Gastrocnemius medialis (tissue), 4 donors: ENCODE measurements at regions not wholly inside any gene's neighbourhood (a gene's known extent, or its start where the extent isn't known, plus 50 kb on each side); places are given as distances from the start of the nearest gene placed in this dataset.

Source experiments
- ATAC-seq, 2 donors: fragments of 150-250 bp; one replicate each; pipeline ENCODE4 v1.9.1; 2016
- DNase-seq, 2 donors: peaks; one replicate each; pipeline ENCODE4 v3.0.0-alpha.2; 2019
- H3K27ac ChIP-seq, 4 donors: fragments of 200-600 bp; sonication (generic); 1 replicate in 1 of 4; 2 replicates in 3 of 4; pipeline ENCODE4 v1.5.1; 2016 to 2018; ENCODE audit warnings: mild to moderate bottlenecking in 2 of 4, moderate library complexity in 1 of 4
- H3K27me3 ChIP-seq, 3 donors: fragments of 200-600 bp; sonication (generic) in 2 of 3; 1 replicate in 1 of 3; 2 replicates in 2 of 3; pipeline versions ENCODE4 v1.5.1 to v1.6.0; 2016 to 2019; ENCODE audit warnings: mild to moderate bottlenecking in 1 of 3, moderate library complexity in 1 of 3
- H3K36me3 ChIP-seq, 2 donors: fragments of 200-600 bp; sonication (generic) in 1 of 2; one replicate each; pipeline ENCODE4 v1.5.1; 2017 to 2018
- H3K4me1 ChIP-seq, 2 donors: fragments of 200-600 bp; sonication (generic) in 1 of 2; one replicate each; pipeline ENCODE4 v1.5.1; 2016 to 2017; ENCODE audit warnings: mild to moderate bottlenecking in 2 of 2
- H3K4me3 ChIP-seq, 4 donors: fragments of 200-600 bp; sonication (generic) in 3 of 4; 1 replicate in 1 of 4; 2 replicates in 3 of 4; pipeline ENCODE4 v1.5.1; 2016 to 2019; ENCODE audit warnings: mild to moderate bottlenecking in 2 of 4
- H3K9me3 ChIP-seq, 3 donors: fragments of 200-600 bp; sonication (generic) in 2 of 3; 1 replicate in 1 of 3; 2 replicates in 2 of 3; pipeline ENCODE4 v1.5.1; 2016 to 2019
- CTCF ChIP-seq, 5 experiments: fragments of 450-650 bp in 3 of 5; fragments of 200-600 bp in 2 of 5; sonication (generic) in 2 of 5; IDR thresholded peaks in 4 of 5; conservative IDR thresholded peaks in 1 of 5; 1 replicate in 4 of 5; 2 replicates in 1 of 5; pipeline ENCODE4 v1.5.1; 2016 to 2019; ENCODE audit warnings: antibody characterized with exemption in 5 of 5, mild to moderate bottlenecking in 3 of 5, moderate library complexity in 3 of 5
- POLR2A ChIP-seq, 2 donors: fragments of 450-650 bp; IDR thresholded peaks; one replicate each; pipeline ENCODE4 v1.6.1; 2017; ENCODE audit warnings: antibody characterized with exemption in 2 of 2, mild to moderate bottlenecking in 2 of 2, moderate library complexity in 2 of 2
- in situ Hi-C, 4 donors: fragments of 200-750 bp; cut with MboI; loops; one replicate each; pipeline versions ENCODE4 v1.15.0 to v1.8.0; 2017; ENCODE audit warnings: low sequenced_read_pairs in 4 of 4
- intact Hi-C: fragments of 100-400 bp; cut with DNase I; formaldehyde crosslinking; loops from one replicate; pipeline ENCODE4 v1.15.1; 2023; ENCODE audit warnings: low total_unique reads

- Histone ChIP-seq H3K4me1 (peaks cover 0 to 5% of the 10 kb centered on the region in 2 donors), H3K9me3 (no peaks in the 10 kb centered on the region), H3K4me3 (no peak overlapping the region), H3K27ac (no peak overlapping the region), H3K36me3 (no peaks in the 10 kb centered on the region), H3K27me3 (no peaks in the 10 kb centered on the region)
- DNase-seq = no peak
- peak; percentile 34 to 36 for ATAC-seq
- intact Hi-C loops (no loop called here), in situ Hi-C loops (no loop called here)
- TF ChIP-seq CTCF (IDR thresholded peaks at IDR 0.05 in 4 of 5, conservative IDR thresholded peaks at IDR 0.05 in 1 of 5) = no peak
- no peak for TF ChIP-seq POLR2A (IDR thresholded peaks at IDR 0.05)
Observed at GRCh38 chr6:15946701-15947385, 182.0 kb upstream of the MYLIP start.

GRCh38 chr6:15945593-15946159 lies 183.2 kb upstream of the MYLIP start:
- intact Hi-C loops = no loop called here
- Histone ChIP-seq H3K9me3 (no peaks in the 10 kb centered on the region), H3K27me3 (no peaks in the 10 kb centered on the region), H3K27ac (no peak overlapping the region), H3K36me3 (no peaks in the 10 kb centered on the region), H3K4me3 (no peak overlapping the region), H3K4me1 (peaks cover 0 to 5% of the 10 kb centered on the region in 2 donors)
- in situ Hi-C loops = no loop called here
- no peak for TF ChIP-seq POLR2A (IDR thresholded peaks at IDR 0.05)
- TF ChIP-seq CTCF (IDR thresholded peaks at IDR 0.05 in 4 of 5, conservative IDR thresholded peaks at IDR 0.05 in 1 of 5) = no peak
- ATAC-seq (no peak), DNase-seq (no peak)

GRCh38 chr6:15943423-15943822 lies 185.5 kb upstream of the MYLIP start:
- no peak overlapping the region for H3K4me3 ChIP-seq
- no peak overlapping the region for H3K27ac ChIP-seq
- TF ChIP-seq CTCF (IDR thresholded peaks at IDR 0.05 in 4 of 5, conservative IDR thresholded peaks at IDR 0.05 in 1 of 5) (no peak), POLR2A (IDR thresholded peaks at IDR 0.05) (no peak)
- intact Hi-C loops = no loop called here
- no peak for ATAC-seq
- no peaks in the 10 kb centered on the region for H3K36me3 ChIP-seq
- peaks cover 0 to 5% of the 10 kb centered on the region in 2 donors for H3K4me1 ChIP-seq
- no peaks in the 10 kb centered on the region for H3K9me3 ChIP-seq
- no peaks in the 10 kb centered on the region for H3K27me3 ChIP-seq
- in situ Hi-C loops = no loop called here
- DNase-seq = no peak

- in situ Hi-C loops (no loop called here), intact Hi-C loops (no loop called here)
- ATAC-seq (no peak), DNase-seq (no peak)
- TF ChIP-seq POLR2A (IDR thresholded peaks at IDR 0.05) = no peak
- TF ChIP-seq CTCF (IDR thresholded peaks at IDR 0.05 in 4 of 5, conservative IDR thresholded peaks at IDR 0.05 in 1 of 5) = no peak
- no peaks in the 10 kb centered on the region for H3K27me3 ChIP-seq
- H3K4me3 ChIP-seq = no peak overlapping the region
- H3K36me3 ChIP-seq = no peaks in the 10 kb centered on the region
- no peaks in the 10 kb centered on the region for H3K9me3 ChIP-seq
- peaks cover 0 to 2% of the 10 kb centered on the region in 2 donors for H3K4me1 ChIP-seq
- H3K27ac ChIP-seq = no peak overlapping the region
Observed at GRCh38 chr6:15941168-15941567, 187.7 kb upstream of the MYLIP start.
